Muscle of leg (tissue), 3 donors: ENCODE measurements at regions not wholly inside any gene's neighbourhood (a gene's known extent, or its start where the extent isn't known, plus 50 kb on each side); places are given as distances from the start of the nearest gene placed in this dataset.
"Not testable (repeated sequence)": the region's sequence is repeated elsewhere in the genome, so short reads cannot be mapped to it uniquely, and the experiment has no call there.

Experiments
- DNase-seq: peaks from one replicate; pipeline ENCODE4 v3.0.0; 2013
- H3K27ac ChIP-seq: one replicate; pipeline ENCODE4 v1.5.1; 2013; ENCODE audit warnings: mild to moderate bottlenecking, low read length, control low read depth
- H3K27me3 ChIP-seq: one replicate; pipeline ENCODE4 v1.6.1; 2013; ENCODE audit warnings: low read length; ENCODE audit not compliant: control insufficient read depth, insufficient read depth
- H3K36me3 ChIP-seq: one replicate; pipeline ENCODE4 v1.6.1; 2013; ENCODE audit warnings: low read length; ENCODE audit not compliant: control insufficient read depth, insufficient read depth
- H3K4me1 ChIP-seq: one replicate; pipeline ENCODE4 v1.6.1; 2013; ENCODE audit warnings: low read length; ENCODE audit not compliant: control insufficient read depth, insufficient read depth
- H3K4me3 ChIP-seq: one replicate; pipeline ENCODE4 v1.5.1; 2013; ENCODE audit warnings: low read length, control low read depth
- H3K9me3 ChIP-seq: replicated peaks from 2 replicates; pipeline ENCODE4 v1.6.1; 2013; ENCODE audit warnings: low read depth, low read length; ENCODE audit not compliant: control insufficient read depth
- WGBS: methylation state at CpG from one replicate; pipeline ENCODE4 v1.1.5; 2013; ENCODE audit warnings: missing lambda C conversion rate; ENCODE audit not compliant: insufficient coverage; 5-methylcytosine and 5-hydroxymethylcytosine counted together

DNA sequence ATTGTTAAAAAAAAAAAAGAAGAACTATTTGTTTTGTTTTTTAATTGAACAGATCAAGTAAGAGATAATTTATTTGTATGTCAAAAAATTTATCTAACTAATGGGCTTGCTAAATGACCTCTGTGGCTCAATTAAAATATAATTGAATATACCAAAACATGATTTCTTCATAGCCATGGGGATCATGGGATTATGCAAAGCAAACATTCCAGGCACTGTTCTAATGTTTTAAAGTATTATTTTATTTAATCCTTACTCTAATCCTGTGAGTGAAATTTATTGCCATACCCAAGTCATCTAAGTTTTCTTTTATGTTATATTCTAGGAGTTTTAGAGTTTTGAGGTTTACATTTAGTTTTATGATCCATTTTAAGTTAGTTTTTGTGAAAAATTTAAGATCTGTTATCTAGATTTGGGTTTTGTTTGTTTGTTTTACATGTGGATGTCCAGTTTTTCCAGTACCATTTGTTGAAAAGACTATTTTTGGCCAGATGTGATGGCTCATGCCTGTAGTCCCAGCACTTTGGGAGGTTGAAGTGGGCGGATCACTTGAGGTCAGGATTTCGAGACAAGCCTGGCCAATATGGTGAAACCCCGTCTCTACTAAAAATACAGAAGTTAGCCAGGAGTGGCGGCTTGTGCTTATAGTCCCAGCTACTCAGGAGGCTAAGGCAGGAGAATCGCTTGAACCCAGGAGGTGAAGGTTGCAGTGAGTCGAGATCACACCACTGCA lies 52.3 kb upstream of the CNOT10 start:
- no peaks in the 10 kb centered on the region for H3K9me3 ChIP-seq

GRCh38 chr3:32630266-32630665 lies 54.7 kb upstream of the CNOT10 start:
- H3K36me3 ChIP-seq, result no peaks in the 10 kb centered on the region
- no peak for DNase-seq
- no CpG with 5 or more reads among the region's 1 CpG for WGBS
- no peaks in the 10 kb centered on the region for H3K27me3 ChIP-seq
- no peak overlapping the region for H3K4me3 ChIP-seq
- no peaks in the 10 kb centered on the region for H3K9me3 ChIP-seq
- H3K27ac ChIP-seq, result no peak overlapping the region
- H3K4me1 ChIP-seq, result no peaks in the 10 kb centered on the region

More for the DNA sequence above, 52.3 kb upstream of the CNOT10 start:
- Histone ChIP-seq H3K27me3 (no peaks in the 10 kb centered on the region), H3K4me1 (no peaks in the 10 kb centered on the region), H3K4me3 (no peak overlapping the region), H3K36me3 (no peaks in the 10 kb centered on the region), H3K27ac (no peak overlapping the region)
- 90% methylated on average over 2 of the region's 6 CpGs for WGBS
- no peak for DNase-seq

DNA sequence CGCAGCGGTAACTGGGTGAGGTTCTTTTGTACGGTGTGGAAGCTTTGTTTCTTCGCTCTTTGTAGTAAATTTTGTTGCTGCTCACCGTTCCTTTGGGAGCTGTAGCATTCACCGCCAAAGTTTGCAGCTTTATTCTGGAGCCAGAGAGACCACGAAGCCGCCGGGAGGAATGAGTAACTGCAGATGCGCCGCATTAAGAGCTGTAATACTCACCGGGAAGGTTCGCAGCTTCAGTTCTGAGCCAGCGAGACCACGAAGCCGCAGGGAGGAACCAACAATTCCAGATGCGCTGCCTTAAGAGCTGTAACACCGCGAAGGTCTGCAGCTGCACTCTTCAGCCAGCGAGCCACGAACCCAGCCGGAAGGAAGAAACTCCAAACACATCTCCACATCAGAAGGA lies 56.0 kb upstream of the DYNC1LI1 start:
- Histone ChIP-seq H3K9me3 (no peaks in the 10 kb centered on the region), H3K27ac (no peak overlapping the region), H3K27me3 (peaks cover 2% of the 10 kb centered on the region), H3K4me1 (no peaks in the 10 kb centered on the region), H3K36me3 (no peaks in the 10 kb centered on the region), H3K4me3 (no peak overlapping the region)
- DNase-seq, result peak; percentile 93
- 45% methylated on average over 19 of the region's 22 CpGs for WGBS

DNA sequence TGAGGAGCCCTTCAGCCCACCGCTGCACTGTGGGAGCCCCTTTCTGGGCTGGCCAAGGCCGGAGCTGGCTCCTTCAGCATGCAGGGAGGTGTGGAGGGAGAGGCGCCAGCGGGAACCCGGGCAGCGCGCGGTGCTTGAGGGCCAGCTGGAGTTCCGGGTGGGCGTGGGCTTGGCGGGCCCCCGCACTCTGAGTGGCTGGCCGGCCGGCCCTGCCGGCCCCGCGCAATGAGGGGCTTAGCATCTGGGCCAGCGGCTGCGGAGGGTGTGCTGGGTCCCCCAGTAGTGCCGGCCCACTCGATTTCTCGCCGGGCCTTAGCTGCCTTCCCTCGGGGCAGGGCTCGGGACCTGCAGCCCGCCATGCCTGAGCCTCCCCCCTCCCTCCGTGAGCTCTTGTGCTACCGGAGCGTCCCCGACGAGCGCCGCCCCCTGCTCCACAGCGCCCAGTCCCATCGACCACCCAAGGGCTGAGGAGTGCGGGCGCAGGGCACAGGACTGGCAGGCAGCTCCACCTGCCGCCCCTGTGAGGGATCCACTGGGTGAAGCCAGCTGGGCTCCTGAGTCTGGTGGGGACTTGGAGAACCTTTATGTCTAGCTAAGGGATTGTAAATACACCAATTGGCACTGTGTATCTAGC lies 55.0 kb upstream of the DYNC1LI1 start:
- 96% methylated on average over 21 of the region's 38 CpGs for WGBS
- H3K4me3 ChIP-seq, H3K27ac ChIP-seq, DNase-seq, H3K27me3 ChIP-seq, H3K9me3 ChIP-seq, H3K36me3 ChIP-seq, H3K4me1 ChIP-seq: not testable (repeated sequence)

DNA sequence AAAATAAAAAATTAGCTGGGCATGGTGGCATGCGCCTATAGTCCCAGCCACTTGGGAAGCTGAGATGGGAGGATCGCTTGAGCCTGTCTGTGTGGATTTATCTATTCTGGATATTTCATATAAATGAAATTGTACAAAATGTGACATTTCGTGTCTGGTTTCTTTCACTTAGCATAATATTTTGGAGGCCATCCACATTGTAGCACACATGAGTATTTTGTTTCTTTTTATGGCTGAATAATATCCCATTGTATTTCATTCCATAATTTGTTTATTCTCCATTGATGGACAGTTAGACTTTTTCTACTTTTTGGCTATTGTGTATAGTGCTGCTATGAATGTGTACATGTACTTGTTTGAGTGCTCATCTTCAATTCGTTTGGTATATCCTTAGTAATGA lies 52.9 kb upstream of the DYNC1LI1 start:
- Histone ChIP-seq H3K36me3 (no peaks in the 10 kb centered on the region), H3K4me1 (no peaks in the 10 kb centered on the region), H3K9me3 (no peaks in the 10 kb centered on the region), H3K4me3 (no peak overlapping the region), H3K27ac (no peak overlapping the region), H3K27me3 (peaks cover 3% of the 10 kb centered on the region)
- no peak for DNase-seq
- WGBS, result no CpG with 5 or more reads among the region's 4 CpGs

GRCh38 chr3:32621466-32621865 lies 50.8 kb upstream of the DYNC1LI1 start:
- no peaks in the 10 kb centered on the region for H3K9me3 ChIP-seq
- 89% methylated on average over 9 of the region's 10 CpGs for WGBS
- no peaks in the 10 kb centered on the region for H3K36me3 ChIP-seq
- DNase-seq, result no peak
- H3K4me1 ChIP-seq, result no peaks in the 10 kb centered on the region
- no peak overlapping the region for H3K27ac ChIP-seq
- H3K4me3 ChIP-seq, result no peak overlapping the region
- peaks cover 3% of the 10 kb centered on the region for H3K27me3 ChIP-seq

DNA sequence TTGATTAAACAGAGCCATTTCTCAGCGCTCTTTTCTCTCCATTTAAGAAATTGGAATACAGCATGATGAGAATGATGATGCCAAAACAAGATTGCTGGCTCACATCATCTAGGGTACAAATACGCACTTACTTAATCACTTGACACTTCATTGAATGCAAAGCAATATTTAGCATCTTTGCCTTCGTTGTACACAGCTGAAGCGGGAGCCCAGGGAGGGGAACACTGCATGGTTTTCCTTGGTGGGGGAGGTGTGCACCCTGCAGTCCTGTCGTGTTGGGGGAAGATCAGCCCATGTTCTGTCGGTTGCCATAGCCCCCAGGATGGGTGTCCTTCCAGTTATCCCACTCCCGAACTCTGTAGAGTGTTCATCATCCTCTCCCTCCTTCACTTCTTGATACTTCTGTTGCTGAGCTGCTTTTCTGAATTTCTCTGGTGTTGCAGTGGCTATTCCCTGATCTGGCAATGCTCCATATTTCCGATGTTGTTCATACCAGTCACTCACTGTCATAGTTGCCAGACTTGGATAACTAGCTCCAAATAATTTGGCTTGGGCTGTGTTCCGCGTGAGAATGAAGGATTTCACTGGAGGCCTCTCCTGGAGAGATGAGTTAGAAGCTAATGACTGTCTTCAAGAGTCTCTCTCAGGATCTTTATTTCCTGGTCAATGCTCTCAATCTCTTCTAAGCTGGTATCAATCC lies 50.1 kb upstream of the DYNC1LI1 start:
- WGBS, result 77% methylated on average over 4 of the region's 10 CpGs
- H3K9me3 ChIP-seq, result no peaks in the 10 kb centered on the region

More for the DNA sequence above, 50.1 kb upstream of the DYNC1LI1 start:
- DNase-seq, result no peak
- H3K4me1 ChIP-seq, result no peaks in the 10 kb centered on the region
- no peak overlapping the region for H3K4me3 ChIP-seq
- peaks cover 3% of the 10 kb centered on the region for H3K27me3 ChIP-seq
- no peak overlapping the region for H3K27ac ChIP-seq
- H3K36me3 ChIP-seq, result no peaks in the 10 kb centered on the region
